Right atrium auricular region (tissue), 2 donors: ENCODE measurements at regions not wholly inside any gene's neighbourhood (a gene's known extent, or its start where the extent isn't known, plus 50 kb on each side); places are given as distances from the start of the nearest gene placed in this dataset.

Experiments used
- DNase-seq: peaks from one replicate; pipeline ENCODE4 v3.0.0-alpha.2; 2019; ENCODE audit warnings: low spot score
- H3K27ac ChIP-seq, 2 donors: fragments of 200-600 bp; sonication (generic); 1 replicate in 1 of 2; 2 replicates in 1 of 2; pipeline ENCODE4 v1.5.1; 2016 to 2019
- H3K27me3 ChIP-seq, 2 donors: fragments of 200-600 bp; sonication (generic); one replicate each; pipeline versions ENCODE4 v1.5.1 to v1.6.0; 2017 to 2019
- H3K36me3 ChIP-seq: fragments of 200-600 bp; sonication (generic); one replicate; pipeline ENCODE4 v1.5.1; 2016
- H3K4me1 ChIP-seq, 2 donors: fragments of 200-600 bp; sonication (generic); one replicate each; pipeline versions ENCODE4 v1.5.1 to v1.6.0; 2017 to 2019
- H3K4me3 ChIP-seq, 2 donors: fragments of 200-600 bp; sonication (generic); 1 replicate in 1 of 2; 2 replicates in 1 of 2; pipeline ENCODE4 v1.5.1; 2017 to 2019; ENCODE audit warnings: mild to moderate bottlenecking in 1 of 2, moderate library complexity in 1 of 2
- H3K9me3 ChIP-seq, 2 donors: fragments of 200-600 bp; sonication (generic); one replicate each; pipeline ENCODE4 v1.5.1; 2019
- CTCF ChIP-seq, 2 donors: fragments of 200-600 bp; sonication (generic); IDR thresholded peaks; one replicate each; pipeline ENCODE4 v1.5.1; 2019; ENCODE audit warnings: antibody characterized with exemption in 2 of 2

DNA sequence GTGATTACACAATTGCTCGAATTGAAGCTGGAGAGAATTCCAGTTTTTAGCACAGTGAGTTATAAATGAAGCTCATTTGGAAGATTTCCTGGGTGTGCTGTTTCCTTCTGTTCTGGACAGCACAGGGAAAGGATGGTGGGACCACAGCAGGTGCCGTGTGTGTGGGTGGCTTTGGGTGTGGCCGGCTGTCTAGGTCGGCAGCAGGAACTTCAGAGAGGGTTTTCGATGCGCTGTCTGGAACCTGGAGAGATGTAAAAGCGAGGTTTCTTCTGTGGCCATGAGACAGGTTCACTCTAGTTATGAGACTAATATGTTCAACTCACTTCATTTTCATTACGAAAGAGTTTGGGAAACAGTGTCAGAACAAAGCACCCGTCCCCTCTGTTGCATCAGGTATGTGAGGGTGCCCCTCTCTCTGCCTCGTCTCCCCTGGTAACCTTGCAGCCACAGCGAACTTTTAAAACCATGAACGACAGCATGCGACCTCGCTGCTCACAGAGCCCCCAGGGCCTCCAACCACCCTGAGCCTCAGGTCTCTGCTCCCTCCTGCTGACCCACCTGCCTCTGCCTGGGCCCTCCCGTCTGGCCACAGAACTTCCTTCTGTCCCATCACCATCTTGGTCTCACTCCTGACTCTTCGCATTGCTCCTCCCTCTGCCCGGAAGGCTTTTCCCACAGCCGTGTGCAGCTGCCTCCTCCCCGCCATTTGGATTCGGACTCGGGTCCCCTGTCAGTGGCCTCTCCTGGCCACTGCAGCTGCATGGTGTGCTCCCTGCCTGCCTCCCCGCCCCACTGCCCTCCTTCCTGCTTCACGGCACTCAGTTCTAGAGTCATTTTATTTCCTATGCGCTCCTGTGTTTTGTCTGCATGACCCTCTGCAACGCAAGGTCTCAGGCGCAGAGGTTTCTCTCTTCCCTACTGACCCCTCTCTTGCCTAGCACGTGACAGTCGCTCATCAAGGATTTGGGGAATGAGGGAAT lies 151.2 kb downstream of the NDUFA10 start:
- Histone ChIP-seq H3K27ac (no peak overlapping the region), H3K4me3 (no peak overlapping the region), H3K27me3 (no peaks in the 10 kb centered on the region), H3K36me3 (no peaks in the 10 kb centered on the region), H3K4me1 (no peaks in the 10 kb centered on the region), H3K9me3 (no peaks in the 10 kb centered on the region)
- DNase-seq = peak; percentile 42
- TF ChIP-seq CTCF (IDR thresholded peaks at IDR 0.05) = no peak

GRCh38 chr2:239871481-239872435 lies 153.4 kb downstream of the NDUFA10 start:
- TF ChIP-seq CTCF (IDR thresholded peaks at IDR 0.05) = no peak
- Histone ChIP-seq H3K36me3 (no peaks in the 10 kb centered on the region), H3K4me3 (no peak overlapping the region), H3K27me3 (no peaks in the 10 kb centered on the region), H3K27ac (no peak overlapping the region), H3K4me1 (no peaks in the 10 kb centered on the region), H3K9me3 (no peaks in the 10 kb centered on the region)
- peak; percentile 50 for DNase-seq

DNA sequence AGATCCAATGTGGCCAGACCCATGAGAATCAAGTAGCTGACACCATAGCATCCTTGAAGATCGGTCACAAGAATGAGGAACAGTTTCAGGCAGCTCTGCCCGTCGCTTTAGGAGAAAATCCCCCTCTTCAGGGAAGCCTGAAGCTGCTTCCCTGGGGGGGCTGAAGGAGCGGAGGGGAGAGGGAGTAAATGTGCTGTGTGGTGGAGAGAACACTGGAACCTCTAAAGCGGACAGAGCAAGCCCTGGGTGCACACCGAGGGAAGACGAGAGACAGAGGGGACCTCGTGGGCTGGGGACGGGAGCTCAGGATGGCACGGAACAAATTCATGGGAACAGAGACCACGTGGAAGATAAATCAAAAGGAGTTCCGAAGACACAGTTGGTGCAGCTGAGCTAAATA lies 154.3 kb downstream of the NDUFA10 start:
- H3K4me1 ChIP-seq = no peaks in the 10 kb centered on the region
- H3K27me3 ChIP-seq = no peaks in the 10 kb centered on the region
- TF ChIP-seq CTCF (IDR thresholded peaks at IDR 0.05) = no peak
- no peak overlapping the region for H3K27ac ChIP-seq
- H3K36me3 ChIP-seq = no peaks in the 10 kb centered on the region
- no peak overlapping the region for H3K4me3 ChIP-seq
- H3K9me3 ChIP-seq = no peaks in the 10 kb centered on the region
- peak; percentile 28 for DNase-seq

DNA sequence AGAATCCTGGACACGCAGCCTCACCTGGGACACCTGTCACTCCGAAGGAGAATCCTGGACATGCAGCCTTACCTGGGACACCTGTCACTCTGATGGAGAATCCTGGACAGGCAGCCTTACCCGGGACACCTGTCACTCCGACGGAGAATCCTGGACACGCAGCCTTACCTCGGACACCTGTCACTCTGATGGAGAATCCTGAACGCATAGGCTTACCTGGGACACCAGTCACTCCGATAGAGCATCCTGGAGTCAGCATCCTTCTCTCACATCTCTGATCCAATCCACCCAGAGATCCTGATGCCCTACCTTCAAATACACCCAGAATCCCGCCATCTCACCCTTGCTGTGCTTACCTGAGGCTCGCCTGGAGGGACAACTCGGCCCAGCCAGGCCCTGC lies 154.9 kb downstream of the NDUFA10 start:
- Histone ChIP-seq H3K27ac (no peak overlapping the region), H3K27me3 (no peaks in the 10 kb centered on the region), H3K36me3 (no peaks in the 10 kb centered on the region), H3K4me3 (no peak overlapping the region), H3K4me1 (no peaks in the 10 kb centered on the region), H3K9me3 (no peaks in the 10 kb centered on the region)
- TF ChIP-seq CTCF (IDR thresholded peaks at IDR 0.05) = no peak
- DNase-seq = peak; percentile 28

- H3K27me3 ChIP-seq = no peaks in the 10 kb centered on the region
- TF ChIP-seq CTCF (IDR thresholded peaks at IDR 0.05) = no peak
- H3K4me1 ChIP-seq = no peaks in the 10 kb centered on the region
- no peak overlapping the region for H3K4me3 ChIP-seq
- no peaks in the 10 kb centered on the region for H3K36me3 ChIP-seq
- no peak overlapping the region for H3K27ac ChIP-seq
- peak; percentile 44 for DNase-seq
- no peaks in the 10 kb centered on the region for H3K9me3 ChIP-seq
Measured at GRCh38 chr2:239869272-239870155, 155.6 kb downstream of the NDUFA10 start.
